ENCODE measurements at regions not wholly inside any gene's neighbourhood (a gene's known extent, or its start where the extent isn't known, plus 50 kb on each side); places are given as distances from the start of the nearest gene placed in this dataset.
A peak's percentile ranks its signal among the peaks of the same experiment; 100 is the strongest.

- H3K27ac ChIP-seq, result no peak overlapping the region
- TF ChIP-seq Cebpa-rat (IDR thresholded peaks at IDR 0.05), result no peak
- H3K9ac ChIP-seq, result no peak overlapping the region
- peaks cover 27% of the 10 kb centered on the region for H3K4me1 ChIP-seq
- peaks cover 30% of the 10 kb centered on the region for H3K9me3 ChIP-seq
- H3K4me2 ChIP-seq, result no peak overlapping the region
- no peaks in the 10 kb centered on the region for H4K20me1 ChIP-seq
- no peaks in the 10 kb centered on the region for H3K27me3 ChIP-seq
- H3K4me3 ChIP-seq, result no peak overlapping the region
- no peaks in the 10 kb centered on the region for H3K36me3 ChIP-seq
These were observed 55.8 kb upstream of the ENPP6 start for GRCh38 chr4:184273166-184274147.

GRCh38 chr4:184270808-184271413, 53.2 kb upstream of the ENPP6 start:
- no peaks in the 10 kb centered on the region for H3K27me3 ChIP-seq
- H3K4me1 ChIP-seq, result peaks cover 46% of the 10 kb centered on the region
- H3K4me2 ChIP-seq, result no peak overlapping the region
- H4K20me1 ChIP-seq, result no peaks in the 10 kb centered on the region
- no peak overlapping the region for H3K9ac ChIP-seq
- H3K36me3 ChIP-seq, result no peaks in the 10 kb centered on the region
- H3K9me3 ChIP-seq, result peaks cover 7% of the 10 kb centered on the region
- no peak overlapping the region for H3K27ac ChIP-seq
- H3K4me3 ChIP-seq, result no peak overlapping the region
- no peak for TF ChIP-seq Cebpa-rat (IDR thresholded peaks at IDR 0.05)

GRCh38 chr4:184269879-184270430, 52.3 kb upstream of the ENPP6 start:
- H3K36me3 ChIP-seq, result no peaks in the 10 kb centered on the region
- H3K4me3 ChIP-seq, result no peak overlapping the region
- TF ChIP-seq Cebpa-rat (IDR thresholded peaks at IDR 0.05), result no peak
- H3K9ac ChIP-seq, result no peak overlapping the region
- peaks cover 54% of the 10 kb centered on the region for H3K4me1 ChIP-seq
- H3K27ac ChIP-seq, result no peak overlapping the region
- H3K4me2 ChIP-seq, result peak overlapping the region; percentile 73
- H3K27me3 ChIP-seq, result no peaks in the 10 kb centered on the region
- H4K20me1 ChIP-seq, result no peaks in the 10 kb centered on the region
- H3K9me3 ChIP-seq, result no peaks in the 10 kb centered on the region

- Histone ChIP-seq H3K4me2 (peak overlapping the region; percentile 73), H3K4me3 (peak overlapping the region; percentile 58; the same call in 1 of the 2 replicates), H3K36me3 (no peaks in the 10 kb centered on the region), H3K9ac (peak overlapping the region; percentile 27; the same call in 1 of the 2 replicates), H3K4me1 (peaks cover 56% of the 10 kb centered on the region), H4K20me1 (no peaks in the 10 kb centered on the region), H3K27me3 (no peaks in the 10 kb centered on the region), H3K27ac (peak overlapping the region; percentile 42), H3K9me3 (no peaks in the 10 kb centered on the region)
- no peak for TF ChIP-seq Cebpa-rat (IDR thresholded peaks at IDR 0.05)
These were observed 51.0 kb upstream of the ENPP6 start for GRCh38 chr4:184268584-184269160.

- H3K4me3 ChIP-seq, result peak overlapping the region; percentile 58
- peak overlapping the region; percentile 27; the same call in 1 of the 2 replicates for H3K9ac ChIP-seq
- H3K4me2 ChIP-seq, result peak overlapping the region; percentile 73
- H3K36me3 ChIP-seq, result no peaks in the 10 kb centered on the region
- H4K20me1 ChIP-seq, result no peaks in the 10 kb centered on the region
- H3K9me3 ChIP-seq, result no peaks in the 10 kb centered on the region
- no peak for TF ChIP-seq Cebpa-rat (IDR thresholded peaks at IDR 0.05)
- peaks cover 58% of the 10 kb centered on the region for H3K4me1 ChIP-seq
- H3K27ac ChIP-seq, result peak overlapping the region; percentile 42
- H3K27me3 ChIP-seq, result no peaks in the 10 kb centered on the region
These were observed 50.3 kb upstream of the ENPP6 start for GRCh38 chr4:184267673-184268583.

Data from BLaER1 (cell line).